HFF-Myc (cell line): ENCODE measurements at regions not wholly inside any gene's neighbourhood (a gene's known extent, or its start where the extent isn't known, plus 50 kb on each side); places are given as distances from the start of the nearest gene placed in this dataset.
"Not testable (repeated sequence)": the region's sequence is repeated elsewhere in the genome, so short reads cannot be mapped to it uniquely, and the experiment has no call there.

Experiments
- DNase-seq: peaks from one replicate; pipeline ENCODE4 v3.0.0-alpha.2; 2011; ENCODE audit warnings: low read depth; ENCODE audit errors: extremely low read depth
- H3K4me3 ChIP-seq: replicated peaks from 2 replicates; pipeline ENCODE4 v1.5.1; 2011; ENCODE audit warnings: low read depth, mild to moderate bottlenecking, control low read depth, low read length
- CTCF ChIP-seq: IDR thresholded peaks from 2 replicates; pipeline ENCODE4 v1.5.1; 2012; ENCODE audit warnings: mild to moderate bottlenecking, low read depth, low read length, control low read depth; ENCODE audit errors: missing control alignments

DNA sequence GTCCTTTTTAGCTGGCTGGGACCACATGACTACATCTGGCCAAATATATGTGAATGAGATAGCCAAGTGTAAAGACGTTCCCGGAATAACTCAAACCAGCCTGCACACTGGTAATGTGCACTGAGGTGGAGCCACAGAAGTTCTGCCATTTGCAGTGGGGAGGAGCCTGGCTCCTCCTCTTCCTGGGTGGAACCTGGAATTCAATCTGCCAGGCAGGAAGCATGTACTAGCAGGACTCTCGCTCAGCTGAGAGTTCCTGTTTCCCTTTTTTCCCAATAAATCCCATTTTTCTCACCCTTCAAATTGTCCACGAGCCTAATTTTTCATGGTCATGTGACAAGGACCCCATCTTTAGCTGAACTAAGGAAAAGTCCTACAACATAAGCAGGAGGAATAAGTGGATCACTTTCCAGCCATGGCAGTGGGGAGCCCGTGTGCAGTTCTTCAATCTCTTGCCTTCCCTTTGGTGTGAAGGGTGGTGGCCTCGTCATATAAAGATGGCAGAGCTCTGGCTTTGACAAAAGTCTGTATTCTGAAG lies 183.2 kb downstream of the UXS1 start:
- no peak for TF ChIP-seq CTCF
- H3K4me3 ChIP-seq: no peak overlapping the region
- no peak for DNase-seq

- TF ChIP-seq CTCF: no peak
- no peak overlapping the region for H3K4me3 ChIP-seq
- DNase-seq: no peak
These were observed 185.0 kb downstream of the UXS1 start for GRCh38 chr2:106009096-106009495.

- no peak for DNase-seq
- no peak for TF ChIP-seq CTCF
- H3K4me3 ChIP-seq: no peak overlapping the region
These were observed 189.2 kb downstream of the UXS1 start for GRCh38 chr2:106004851-106005250.

- no peak for TF ChIP-seq CTCF
- no peak for DNase-seq
- H3K4me3 ChIP-seq: no peak overlapping the region
These were observed 194.7 kb downstream of the UXS1 start for GRCh38 chr2:105999211-105999989.

DNA sequence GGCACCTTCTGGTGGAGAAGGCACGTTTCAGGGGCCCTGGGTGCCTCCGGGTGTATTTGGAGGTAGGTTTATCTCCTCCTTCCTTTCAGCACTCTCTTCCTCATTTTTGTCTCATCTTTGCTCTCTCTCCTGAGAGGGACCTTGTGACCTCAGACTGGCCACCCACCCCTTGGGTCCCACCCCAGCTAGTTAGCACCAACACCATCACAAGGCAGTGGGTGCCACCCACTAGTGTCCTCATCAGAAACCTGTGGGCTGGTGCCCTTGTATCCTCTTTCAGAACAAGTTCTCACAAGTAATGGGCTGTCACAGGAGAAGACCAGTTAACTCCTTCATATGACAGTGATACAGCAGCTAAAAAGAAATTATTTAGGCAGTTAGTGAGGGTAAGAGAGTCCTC lies 196.4 kb downstream of the UXS1 start:
- no peak for TF ChIP-seq CTCF
- H3K4me3 ChIP-seq: no peak overlapping the region
- DNase-seq: no peak

DNA sequence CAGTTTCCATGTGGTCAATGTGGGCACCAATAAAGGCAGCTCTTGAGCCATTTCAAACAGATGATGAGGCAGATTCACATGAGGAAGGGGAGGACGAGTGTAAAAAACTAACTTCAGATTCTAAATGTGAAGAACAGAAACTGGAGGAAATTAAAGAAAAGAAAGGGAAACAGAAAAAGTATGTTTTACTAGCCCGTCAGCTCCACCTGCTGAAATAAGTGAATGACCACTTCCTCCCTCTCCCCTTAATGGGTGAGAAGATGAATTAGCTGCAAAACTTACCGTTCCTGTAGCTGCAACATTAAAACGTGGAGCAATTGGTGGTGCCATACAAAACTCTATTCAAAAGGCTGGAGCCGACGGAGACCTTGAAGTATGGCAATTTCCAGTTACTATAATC lies 203.5 kb downstream of the UXS1 start:
- no peak for DNase-seq
- no peak for TF ChIP-seq CTCF
- H3K4me3 ChIP-seq: no peak overlapping the region

DNA sequence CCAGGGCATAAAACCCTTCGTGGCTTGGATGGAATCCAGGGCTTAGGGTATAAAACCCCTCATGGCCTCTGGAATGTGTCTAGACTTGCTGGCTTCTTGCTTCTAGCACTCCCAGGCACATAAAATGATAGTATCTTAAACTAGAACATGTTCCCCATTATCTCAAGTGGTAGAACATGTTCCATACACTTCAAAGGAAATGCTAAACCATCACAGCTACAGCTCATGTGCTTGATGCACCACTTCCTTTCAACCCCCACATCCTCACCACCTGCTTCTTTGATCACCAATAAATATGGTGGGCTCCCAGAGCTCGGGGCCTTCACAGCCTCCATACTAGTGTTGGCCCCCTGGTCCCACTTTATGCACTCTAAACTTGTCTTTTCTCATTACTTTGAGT lies 204.3 kb downstream of the UXS1 start:
- not testable (repeated sequence) for DNase-seq, H3K4me3 ChIP-seq
